HG03025 (cell line): ENCODE measurements at regions not wholly inside any gene's neighbourhood (a gene's known extent, or its start where the extent isn't known, plus 50 kb on each side); places are given as distances from the start of the nearest gene placed in this dataset.
"Not testable (repeated sequence)": the region's sequence is repeated elsewhere in the genome, so short reads cannot be mapped to it uniquely, and the experiment has no call there.

Experiments used
- ATAC-seq: cut with Tn5 transposase; IDR thresholded peaks from one replicate; pipeline ENCODE4 v1.9.1; 2021; ENCODE audit warnings: mild to moderate bottlenecking, moderate library complexity; ENCODE audit not compliant: unreplicated experiment, low FRiP score

GRCh38 chr6:6963390-6963789 lies 144.4 kb upstream of the RREB1 start:
- not testable (repeated sequence) for ATAC-seq

DNA sequence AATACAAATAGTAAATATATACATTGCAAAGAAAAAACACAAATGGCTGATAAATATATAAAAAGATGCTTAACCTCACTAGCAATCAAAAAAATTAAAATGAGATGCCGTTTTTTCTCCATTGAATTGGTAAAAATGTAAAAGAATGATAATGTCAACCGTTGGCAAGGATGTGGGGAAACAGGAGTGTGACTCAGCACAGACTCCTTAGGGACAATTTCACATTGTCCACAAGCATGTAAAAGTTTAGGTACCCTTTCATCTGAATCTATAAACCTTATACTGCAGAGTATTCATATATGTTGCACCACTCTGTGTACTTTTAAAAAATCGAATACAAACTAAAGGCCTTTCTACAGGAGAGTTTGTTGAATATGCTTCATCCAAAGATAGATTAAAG lies 143.1 kb upstream of the RREB1 start:
- no peak for ATAC-seq

DNA sequence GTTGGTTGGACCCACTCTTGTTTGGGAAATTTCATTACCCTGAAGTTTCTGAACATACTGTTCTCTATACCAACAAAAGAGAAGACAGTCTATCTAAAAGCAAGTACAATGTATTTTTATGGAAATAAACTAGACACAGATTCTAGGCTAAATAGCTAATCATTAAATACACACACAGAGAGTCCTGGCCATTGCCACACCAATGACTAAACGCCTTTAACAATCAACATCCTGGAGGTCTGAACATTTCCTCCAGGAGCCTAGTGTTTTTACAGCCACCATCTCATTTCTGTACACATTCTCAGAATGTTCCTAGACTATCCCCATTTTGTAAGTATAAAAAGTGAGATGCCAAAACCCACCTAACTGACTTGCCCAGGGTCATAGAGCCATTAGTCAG lies 141.6 kb upstream of the RREB1 start:
- no peak for ATAC-seq

DNA sequence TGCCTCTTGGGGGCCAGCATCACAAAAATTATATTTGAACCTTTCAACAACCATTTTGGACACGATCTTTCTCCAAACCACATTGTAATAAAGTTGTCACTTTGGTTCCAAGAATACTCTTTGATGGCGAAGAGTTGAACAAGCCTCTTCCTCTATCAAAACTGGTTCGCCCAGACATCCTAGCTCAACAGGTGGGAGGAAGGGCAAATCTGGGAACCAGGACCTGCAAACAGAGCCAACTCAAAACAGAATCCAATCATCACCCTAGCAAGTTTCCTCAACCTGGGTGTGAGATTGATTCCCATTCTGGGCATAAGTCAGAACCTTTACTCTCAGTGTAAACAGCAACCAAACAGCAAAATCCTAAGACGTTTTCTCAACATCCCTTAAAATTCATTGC lies 141.2 kb upstream of the RREB1 start:
- no peak for ATAC-seq

GRCh38 chr6:6968357-6968730 lies 139.4 kb upstream of the RREB1 start:
- no peak for ATAC-seq

- no peak for ATAC-seq
Observed at GRCh38 chr6:6968731-6969552, 138.8 kb upstream of the RREB1 start.

GRCh38 chr6:6969761-6970223 lies 138.0 kb upstream of the RREB1 start:
- no peak for ATAC-seq

GRCh38 chr6:6970851-6971250 lies 136.9 kb upstream of the RREB1 start:
- ATAC-seq = no peak

DNA sequence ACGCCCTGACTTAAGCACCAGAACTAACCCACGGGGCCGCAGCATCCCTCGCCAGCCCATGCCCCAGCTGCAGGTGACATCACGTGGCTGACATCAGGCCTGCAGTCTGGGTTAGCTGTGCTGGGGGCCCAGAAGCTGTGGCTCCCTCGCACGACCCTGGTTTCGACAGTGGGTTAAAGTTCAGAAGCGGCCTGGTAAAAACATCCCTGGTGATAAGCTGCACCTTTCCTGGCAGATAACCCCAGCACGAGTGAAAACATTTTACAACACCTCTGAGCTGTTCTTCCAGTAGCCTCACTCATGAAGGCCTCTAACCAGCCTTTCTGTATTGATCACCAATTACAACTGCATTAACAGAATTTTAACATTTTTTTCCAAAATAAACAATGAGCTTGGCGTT lies 136.4 kb upstream of the RREB1 start:
- no peak for ATAC-seq

DNA sequence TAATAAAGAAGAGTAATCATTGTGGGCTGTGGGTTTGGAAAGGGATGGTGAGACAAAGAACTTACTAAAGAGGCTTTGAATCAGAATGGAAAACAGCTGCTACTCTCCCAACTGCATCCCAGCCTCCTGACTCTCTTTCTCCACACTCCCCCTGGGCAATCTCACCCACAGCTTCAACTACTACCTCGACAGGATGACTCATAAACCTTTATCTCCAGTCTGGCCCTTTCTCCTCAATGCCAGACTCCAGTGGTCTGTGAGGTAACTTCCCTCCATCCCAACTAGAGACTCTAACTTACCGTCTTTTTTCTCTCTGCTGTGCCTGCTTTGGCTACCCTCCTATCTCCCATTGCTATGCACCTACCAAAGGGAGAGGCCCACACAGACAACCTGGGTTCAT lies 135.3 kb upstream of the RREB1 start:
- no peak for ATAC-seq

DNA sequence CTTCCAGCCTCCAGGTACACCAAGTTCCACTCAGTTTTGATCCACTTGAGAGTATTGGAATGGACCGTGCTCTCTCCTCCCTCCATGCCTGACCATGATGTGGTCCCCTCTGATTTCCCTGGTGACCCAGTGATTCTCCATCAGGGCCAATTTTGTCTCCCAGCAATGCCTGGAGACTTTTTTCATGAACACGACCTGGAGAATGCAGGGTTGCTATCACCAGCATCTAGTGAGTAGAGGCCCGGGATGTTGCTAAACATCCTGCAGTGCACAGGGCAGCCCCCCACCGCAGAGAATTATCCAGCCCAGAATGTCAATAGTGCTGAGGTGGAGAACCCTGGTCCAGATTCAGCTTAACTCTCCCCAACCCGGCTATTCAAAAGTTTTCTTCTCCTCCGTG lies 134.0 kb upstream of the RREB1 start:
- ATAC-seq = no peak

DNA sequence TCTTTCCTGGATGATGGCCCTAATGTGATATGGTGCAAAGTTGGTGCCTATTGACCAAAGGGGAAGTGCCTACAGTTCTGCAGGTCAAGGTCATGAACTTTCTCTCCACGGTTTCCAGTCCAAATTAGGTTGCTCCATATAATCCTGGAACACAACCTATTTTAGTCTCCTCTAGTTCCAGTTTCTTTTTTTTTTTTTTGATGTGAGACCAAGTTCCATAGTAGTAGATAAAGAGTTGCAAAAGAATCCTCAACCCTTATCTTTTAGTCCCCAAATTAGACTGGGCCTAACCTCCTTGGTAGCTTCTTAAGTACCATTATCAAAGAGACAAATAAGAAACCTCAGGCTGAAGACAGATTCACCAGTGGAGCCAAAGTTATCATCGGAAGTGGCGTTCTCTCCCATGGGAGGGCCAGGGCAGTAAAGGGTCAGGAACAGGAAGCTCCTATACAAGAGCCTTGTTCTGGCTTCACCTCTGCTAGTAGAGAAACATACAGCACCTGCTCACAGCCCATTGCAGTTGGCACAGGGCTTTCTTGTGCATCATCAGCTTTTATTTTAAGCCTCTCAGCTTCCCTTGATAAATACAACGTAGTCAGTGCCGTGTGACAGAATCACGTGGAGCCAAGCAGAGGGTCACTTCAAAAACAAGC lies 132.2 kb upstream of the RREB1 start:
- ATAC-seq = no peak

GRCh38 chr6:6976193-6976592 lies 131.6 kb upstream of the RREB1 start:
- no peak for ATAC-seq

DNA sequence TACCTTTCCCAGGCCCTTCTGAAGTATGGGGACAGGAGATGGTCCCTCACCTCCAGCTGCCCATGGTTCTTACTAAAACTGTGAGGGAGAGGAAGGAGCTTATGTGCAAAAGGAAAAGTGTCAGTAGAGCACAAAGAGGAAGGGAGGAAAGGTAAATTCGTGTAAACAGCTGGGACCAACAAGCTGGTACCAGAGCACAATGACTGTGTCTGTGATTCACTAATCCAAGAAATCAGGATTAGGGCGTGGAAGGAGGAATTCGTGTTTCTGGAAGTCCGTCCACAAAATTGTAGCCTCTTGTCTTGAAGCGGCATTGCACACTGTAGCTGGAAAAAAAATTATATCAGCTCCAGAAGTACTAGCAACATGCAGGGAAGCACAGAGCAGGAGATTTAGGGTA lies 129.0 kb upstream of the RREB1 start:
- no peak for ATAC-seq

- ATAC-seq = no peak
Observed at GRCh38 chr6:6980999-6981597, 126.7 kb upstream of the RREB1 start.

DNA sequence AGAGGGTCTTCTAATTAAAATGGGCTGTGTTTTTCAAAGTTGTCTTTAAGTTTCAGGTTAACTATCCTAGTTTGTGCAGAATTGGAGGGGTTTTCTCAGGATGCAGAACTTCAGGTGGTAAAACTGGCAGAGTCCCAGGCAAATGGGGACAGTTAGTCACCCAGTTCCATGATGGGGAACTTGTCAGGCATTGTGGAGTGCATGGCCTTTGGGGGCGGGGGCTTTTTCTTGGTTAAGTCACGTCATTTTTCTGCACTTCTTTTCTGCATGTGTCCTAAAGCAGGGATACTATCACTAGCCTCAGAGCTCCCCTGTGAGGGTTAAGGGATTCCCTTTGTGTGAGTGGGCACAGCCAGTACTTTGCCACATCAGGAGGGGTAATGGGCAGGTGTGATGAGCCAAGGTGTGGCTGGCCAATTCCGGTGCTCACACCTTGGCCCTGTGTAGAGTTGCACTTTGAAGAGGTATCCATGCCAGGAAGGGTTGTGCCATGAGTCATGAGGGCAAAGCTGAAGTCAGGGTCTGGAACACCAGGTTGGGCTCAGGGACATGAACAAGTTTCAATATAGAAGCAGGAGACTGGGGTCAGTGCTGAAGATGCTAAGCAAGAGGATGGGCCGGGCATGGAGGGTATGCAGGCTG lies 126.0 kb upstream of the RREB1 start:
- ATAC-seq = no peak

DNA sequence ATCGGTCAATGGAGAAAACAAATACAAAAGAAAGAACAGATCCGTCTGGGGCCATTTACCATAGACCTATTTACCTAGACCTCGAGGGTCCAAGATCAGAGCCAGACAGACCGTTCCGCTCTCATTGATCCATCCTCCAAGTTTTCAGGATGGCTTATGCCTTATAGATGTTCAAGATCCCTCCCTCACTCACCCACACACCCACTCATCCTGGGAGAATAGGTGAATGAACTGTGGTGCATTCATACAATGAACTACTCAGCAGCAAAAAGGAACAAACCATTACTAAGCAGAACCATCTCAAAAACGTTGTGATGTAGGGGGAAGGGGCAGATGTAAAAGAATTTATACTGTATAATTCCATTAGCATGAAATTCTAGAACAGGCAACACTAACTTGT lies 125.1 kb upstream of the RREB1 start:
- ATAC-seq = no peak

- ATAC-seq = no peak
Observed at GRCh38 chr6:6984585-6985366, 123.0 kb upstream of the RREB1 start.

- ATAC-seq = no peak
Observed at GRCh38 chr6:6986344-6986743, 121.4 kb upstream of the RREB1 start.

- no peak for ATAC-seq
Observed at GRCh38 chr6:6987749-6988148, 120.0 kb upstream of the RREB1 start.
